GM20000 (cell line): ENCODE measurements at regions not wholly inside any gene's neighbourhood (a gene's known extent, or its start where the extent isn't known, plus 50 kb on each side); places are given as distances from the start of the nearest gene placed in this dataset.
"Not testable (repeated sequence)": the region's sequence is repeated elsewhere in the genome, so short reads cannot be mapped to it uniquely, and the experiment has no call there.

Experiments
- DNase-seq: peaks from one replicate; pipeline ENCODE4 v3.0.0; 2012; ENCODE audit warnings: low spot score
- TF ChIP-seq, protein P1 (sequence below): IDR thresholded peaks from 2 replicates; pipeline ENCODE4 v1.5.1; 2012; ENCODE audit warnings: mild to moderate bottlenecking, control low read depth; ENCODE audit errors: extremely low read depth, missing control alignments

GRCh38 chr20:22052025-22052650 lies 346.7 kb downstream of the PAX1 start:
- no peak for DNase-seq
- TF ChIP-seq, protein P1, sequence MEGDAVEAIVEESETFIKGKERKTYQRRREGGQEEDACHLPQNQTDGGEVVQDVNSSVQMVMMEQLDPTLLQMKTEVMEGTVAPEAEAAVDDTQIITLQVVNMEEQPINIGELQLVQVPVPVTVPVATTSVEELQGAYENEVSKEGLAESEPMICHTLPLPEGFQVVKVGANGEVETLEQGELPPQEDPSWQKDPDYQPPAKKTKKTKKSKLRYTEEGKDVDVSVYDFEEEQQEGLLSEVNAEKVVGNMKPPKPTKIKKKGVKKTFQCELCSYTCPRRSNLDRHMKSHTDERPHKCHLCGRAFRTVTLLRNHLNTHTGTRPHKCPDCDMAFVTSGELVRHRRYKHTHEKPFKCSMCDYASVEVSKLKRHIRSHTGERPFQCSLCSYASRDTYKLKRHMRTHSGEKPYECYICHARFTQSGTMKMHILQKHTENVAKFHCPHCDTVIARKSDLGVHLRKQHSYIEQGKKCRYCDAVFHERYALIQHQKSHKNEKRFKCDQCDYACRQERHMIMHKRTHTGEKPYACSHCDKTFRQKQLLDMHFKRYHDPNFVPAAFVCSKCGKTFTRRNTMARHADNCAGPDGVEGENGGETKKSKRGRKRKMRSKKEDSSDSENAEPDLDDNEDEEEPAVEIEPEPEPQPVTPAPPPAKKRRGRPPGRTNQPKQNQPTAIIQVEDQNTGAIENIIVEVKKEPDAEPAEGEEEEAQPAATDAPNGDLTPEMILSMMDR, result no peak

DNA sequence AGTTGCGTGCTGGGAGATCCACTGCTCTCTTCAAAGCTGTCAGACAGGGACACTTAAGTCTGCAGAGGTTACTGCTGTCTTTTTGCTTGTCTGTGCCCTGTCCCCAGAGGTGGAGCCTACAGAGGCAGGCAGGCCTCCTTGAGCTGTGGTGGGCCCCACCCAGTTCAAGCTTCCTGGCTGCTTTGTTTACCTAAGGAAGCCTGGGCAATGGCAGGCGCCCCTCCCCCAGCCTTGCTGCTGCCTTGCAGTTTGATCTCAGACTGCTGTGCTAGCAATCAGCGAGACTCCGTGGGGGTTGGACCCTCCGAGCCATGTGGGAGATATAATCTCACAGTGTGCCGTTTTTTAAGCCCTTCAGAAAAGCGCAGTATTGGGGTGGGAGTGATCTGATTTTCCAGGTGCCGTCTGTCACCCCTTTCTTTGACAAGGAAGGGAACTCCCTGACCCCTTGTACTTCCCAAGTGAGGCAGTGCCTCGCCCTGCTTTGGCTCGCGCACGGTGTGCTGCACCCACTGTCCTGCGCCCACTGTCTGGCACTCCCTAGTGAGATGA lies 340.6 kb downstream of the PAX1 start:
- DNase-seq, result not testable (repeated sequence)

DNA sequence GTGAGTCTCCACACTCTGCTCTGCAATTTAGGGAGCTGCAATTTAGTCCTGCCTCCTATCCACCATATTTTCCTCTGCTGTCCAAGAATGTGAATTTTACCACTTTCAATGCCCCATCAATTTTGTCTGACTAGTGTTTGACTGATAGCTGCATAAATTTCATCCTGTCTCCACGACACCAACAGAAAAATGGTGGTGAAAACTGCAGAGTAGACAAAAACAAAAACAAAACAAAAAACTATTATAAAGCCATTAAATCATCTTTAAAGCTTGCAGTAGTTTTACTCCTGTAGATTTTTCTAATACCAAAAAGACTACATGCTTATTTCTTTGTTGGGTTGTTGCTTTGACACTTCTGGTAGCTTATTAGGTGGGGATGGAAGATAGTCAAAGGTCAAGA lies 322.0 kb downstream of the PAX1 start:
- DNase-seq, result no peak
- TF ChIP-seq, protein P1, result no peak

GRCh38 chr20:22020201-22020600 lies 314.7 kb downstream of the PAX1 start:
- no peak for DNase-seq
- TF ChIP-seq, protein P1, result no peak

GRCh38 chr20:22008456-22008855 lies 303.0 kb downstream of the PAX1 start:
- DNase-seq, result no peak
- TF ChIP-seq, protein P1, result no peak

DNA sequence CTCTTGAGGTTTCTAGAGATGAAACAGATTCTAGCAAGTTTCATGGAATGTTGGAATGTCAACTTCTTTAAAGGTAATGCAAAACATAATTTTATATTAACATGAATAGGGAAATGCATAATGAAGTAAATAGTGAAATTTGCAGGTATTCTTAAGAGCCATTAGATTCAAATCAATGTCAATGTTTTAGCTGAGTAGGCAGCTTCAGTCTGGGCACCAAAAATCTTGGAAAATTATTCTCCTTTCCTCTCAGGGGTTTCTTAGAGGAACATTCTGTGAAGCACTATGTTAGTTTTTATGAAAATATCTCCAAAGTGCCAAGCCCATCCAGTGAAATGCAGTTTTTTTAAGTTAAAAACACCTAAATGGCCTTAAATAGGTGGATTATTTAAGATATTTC lies 300.8 kb downstream of the PAX1 start:
- TF ChIP-seq, protein P1, result no peak
- DNase-seq, result no peak

GRCh38 chr20:22005535-22005934 lies 300.1 kb downstream of the PAX1 start:
- no peak for DNase-seq
- TF ChIP-seq, protein P1, result no peak

DNA sequence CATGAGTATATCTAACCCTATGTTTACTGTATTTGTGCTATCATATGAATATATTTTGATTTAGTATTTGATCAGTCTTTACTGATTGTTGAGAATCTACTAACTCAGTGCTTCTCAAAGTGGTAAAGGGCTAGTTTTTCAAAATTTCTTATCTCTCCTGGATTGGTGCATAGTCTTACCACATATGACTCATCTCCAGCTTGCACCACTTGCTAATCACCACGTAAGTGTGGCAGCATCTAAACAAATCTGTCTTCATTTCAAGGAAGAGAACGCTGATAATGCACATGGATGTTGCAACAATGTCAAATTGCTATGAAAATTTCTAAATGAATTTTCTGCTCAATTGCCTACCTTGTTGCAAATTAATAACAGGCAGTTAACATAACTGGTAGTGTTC lies 299.5 kb downstream of the PAX1 start:
- no peak for DNase-seq
- TF ChIP-seq, protein P1, result no peak
